OCI-LY3 (cell line): ENCODE measurements at regions not wholly inside any gene's neighbourhood (a gene's known extent, or its start where the extent isn't known, plus 50 kb on each side); places are given as distances from the start of the nearest gene placed in this dataset.

ENCODE experiments used
- H2AFZ ChIP-seq: fragments of 200-600, 300-600 bp; shearing (Covaris generic); 2 replicates; pipeline ENCODE4 v1.6.0; 2014; ENCODE audit warnings: antibody characterized with exemption, low read depth, low read length
- H3K27ac ChIP-seq: fragments of 200-600, 300-600 bp; sonication (generic); 2 replicates; pipeline ENCODE4 v1.5.1; 2014; ENCODE audit warnings: mild to moderate bottlenecking, low read length, moderate library complexity, mixed read lengths
- H3K27me3 ChIP-seq: fragments of 200-600, 300-600 bp; sonication (generic); 2 replicates; pipeline ENCODE4 v1.6.1; 2014; ENCODE audit warnings: low read depth, low read length, mixed read lengths
- H3K36me3 ChIP-seq: fragments of 200-600, 300-600 bp; sonication (generic); replicated peaks from 2 replicates; pipeline ENCODE3; 2014; ENCODE audit warnings: low read depth, low read length, mixed read lengths
- H3K4me1 ChIP-seq: fragments of 300-600, 200-600 bp; sonication (generic); 2 replicates; pipeline ENCODE4 v1.6.1; 2014; ENCODE audit warnings: low read length, mixed read lengths
- H3K4me2 ChIP-seq: fragments of 200-600, 300-600 bp; sonication (generic); 2 replicates; pipeline ENCODE4 v1.6.1; 2014; ENCODE audit warnings: low read length, mixed read lengths
- H3K4me3 ChIP-seq: fragments of 300-600, 200-600 bp; sonication (generic); 2 replicates; pipeline ENCODE4 v1.5.1; 2014; ENCODE audit warnings: antibody characterized with exemption, mild to moderate bottlenecking, low read length, moderate library complexity
- H3K79me2 ChIP-seq: fragments of 300-600, 200-600 bp; shearing (Covaris generic); 2 replicates; pipeline ENCODE4 v1.6.1; 2014; ENCODE audit warnings: mild to moderate bottlenecking, low read length, mixed read lengths
- H3K9ac ChIP-seq: fragments of 300-600, 200-600 bp; shearing (Covaris generic); 2 replicates; pipeline ENCODE4 v1.6.0; 2014; ENCODE audit warnings: mild to moderate bottlenecking, low read length, moderate library complexity
- H3K9me3 ChIP-seq: fragments of 200-600, 300-600 bp; shearing (Covaris generic); 2 replicates; pipeline ENCODE4 v1.6.1; 2014; ENCODE audit warnings: low read length, mixed read lengths; ENCODE audit not compliant: insufficient read depth
- H4K20me1 ChIP-seq: fragments of 200-600, 300-600 bp; sonication (generic); 2 replicates; pipeline ENCODE4 v1.6.1; 2016; ENCODE audit warnings: low read length, mixed read lengths; ENCODE audit not compliant: insufficient read depth
- EZH2phosphoT487 ChIP-seq: fragments of 200-600 bp; shearing (Covaris generic); IDR thresholded peaks from 2 replicates; pipeline ENCODE4 v1.6.1; 2018; ENCODE audit warnings: antibody characterized with exemption, mixed run types, low read depth
- TF ChIP-seq, protein P1 (sequence below): fragments of 200-600, 300-600 bp; sonication (generic); IDR thresholded peaks from 2 replicates; pipeline ENCODE4 v1.5.1; 2014; ENCODE audit warnings: antibody characterized with exemption, low read length, low read depth

DNA sequence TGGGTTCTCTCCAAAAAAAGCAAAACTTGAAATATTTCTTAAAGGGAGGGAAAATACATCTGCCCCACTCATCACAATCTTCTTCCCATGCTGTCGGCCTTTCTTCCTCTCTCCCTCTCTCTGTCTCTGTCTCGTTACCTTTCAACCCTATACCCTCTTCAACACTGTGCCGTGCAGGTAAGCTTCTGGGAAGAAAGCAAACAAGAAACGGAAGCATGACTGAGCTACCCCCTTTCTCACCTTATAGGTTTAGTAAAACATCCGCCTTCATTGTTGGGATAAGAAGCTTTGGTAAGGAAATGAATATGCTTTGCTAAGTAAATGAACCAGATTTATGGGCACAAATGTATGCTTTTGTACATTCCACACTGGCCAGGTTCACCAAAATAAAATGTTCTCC is 63.0 kb downstream of the TMEM30B start:
- peaks cover 15% of the 10 kb centered on the region for H3K27me3 ChIP-seq

DNA sequence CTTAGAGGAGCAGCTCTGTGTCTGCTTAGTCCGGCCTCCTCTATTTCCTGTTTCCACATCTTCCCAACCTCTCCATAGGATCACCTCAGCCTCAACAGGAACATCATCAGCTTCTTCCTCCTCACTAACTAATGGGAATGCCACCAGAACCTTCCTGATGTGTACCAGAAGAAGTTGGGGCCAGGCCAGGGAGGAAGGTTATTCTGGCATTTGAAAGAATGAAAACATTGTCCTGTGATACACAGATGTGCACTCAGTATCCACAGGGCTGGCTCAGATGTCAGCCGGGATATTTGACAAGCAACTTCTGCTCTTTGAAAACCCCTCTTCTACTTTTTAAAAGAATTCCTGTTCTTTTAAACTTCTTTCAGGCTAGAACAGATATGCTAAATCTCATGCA is 63.6 kb downstream of the TMEM30B start:
- H3K4me3 ChIP-seq = no peak overlapping the region
- H3K79me2 ChIP-seq = no peaks in the 10 kb centered on the region
- no peak overlapping the region for H3K27ac ChIP-seq
- H4K20me1 ChIP-seq = no peaks in the 10 kb centered on the region
- no peak overlapping the region for H3K4me2 ChIP-seq
- H2AFZ ChIP-seq = no peak overlapping the region; the same call in 1 of the 2 replicates
- no peaks in the 10 kb centered on the region for H3K36me3 ChIP-seq
- peaks cover 3% of the 10 kb centered on the region; the same call in 1 of the 2 replicates for H3K4me1 ChIP-seq
- H3K9me3 ChIP-seq = no peaks in the 10 kb centered on the region
- TF ChIP-seq EZH2phosphoT487 = no peak
- TF ChIP-seq, protein P1, sequence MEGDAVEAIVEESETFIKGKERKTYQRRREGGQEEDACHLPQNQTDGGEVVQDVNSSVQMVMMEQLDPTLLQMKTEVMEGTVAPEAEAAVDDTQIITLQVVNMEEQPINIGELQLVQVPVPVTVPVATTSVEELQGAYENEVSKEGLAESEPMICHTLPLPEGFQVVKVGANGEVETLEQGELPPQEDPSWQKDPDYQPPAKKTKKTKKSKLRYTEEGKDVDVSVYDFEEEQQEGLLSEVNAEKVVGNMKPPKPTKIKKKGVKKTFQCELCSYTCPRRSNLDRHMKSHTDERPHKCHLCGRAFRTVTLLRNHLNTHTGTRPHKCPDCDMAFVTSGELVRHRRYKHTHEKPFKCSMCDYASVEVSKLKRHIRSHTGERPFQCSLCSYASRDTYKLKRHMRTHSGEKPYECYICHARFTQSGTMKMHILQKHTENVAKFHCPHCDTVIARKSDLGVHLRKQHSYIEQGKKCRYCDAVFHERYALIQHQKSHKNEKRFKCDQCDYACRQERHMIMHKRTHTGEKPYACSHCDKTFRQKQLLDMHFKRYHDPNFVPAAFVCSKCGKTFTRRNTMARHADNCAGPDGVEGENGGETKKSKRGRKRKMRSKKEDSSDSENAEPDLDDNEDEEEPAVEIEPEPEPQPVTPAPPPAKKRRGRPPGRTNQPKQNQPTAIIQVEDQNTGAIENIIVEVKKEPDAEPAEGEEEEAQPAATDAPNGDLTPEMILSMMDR = no peak
- H3K27me3 ChIP-seq = peaks cover 12% of the 10 kb centered on the region
- no peak overlapping the region for H3K9ac ChIP-seq

More for the DNA sequence above, 63.0 kb downstream of the TMEM30B start:
- Histone ChIP-seq H3K79me2 (no peaks in the 10 kb centered on the region), H3K4me1 (peaks cover 3% of the 10 kb centered on the region; the same call in 1 of the 2 replicates), H3K36me3 (no peaks in the 10 kb centered on the region), H2AFZ (no peak overlapping the region), H4K20me1 (no peaks in the 10 kb centered on the region), H3K27ac (no peak overlapping the region), H3K4me2 (no peak overlapping the region), H3K4me3 (no peak overlapping the region), H3K9ac (no peak overlapping the region), H3K9me3 (no peaks in the 10 kb centered on the region)
- TF ChIP-seq, protein P1 = no peak
- TF ChIP-seq EZH2phosphoT487 = no peak

DNA sequence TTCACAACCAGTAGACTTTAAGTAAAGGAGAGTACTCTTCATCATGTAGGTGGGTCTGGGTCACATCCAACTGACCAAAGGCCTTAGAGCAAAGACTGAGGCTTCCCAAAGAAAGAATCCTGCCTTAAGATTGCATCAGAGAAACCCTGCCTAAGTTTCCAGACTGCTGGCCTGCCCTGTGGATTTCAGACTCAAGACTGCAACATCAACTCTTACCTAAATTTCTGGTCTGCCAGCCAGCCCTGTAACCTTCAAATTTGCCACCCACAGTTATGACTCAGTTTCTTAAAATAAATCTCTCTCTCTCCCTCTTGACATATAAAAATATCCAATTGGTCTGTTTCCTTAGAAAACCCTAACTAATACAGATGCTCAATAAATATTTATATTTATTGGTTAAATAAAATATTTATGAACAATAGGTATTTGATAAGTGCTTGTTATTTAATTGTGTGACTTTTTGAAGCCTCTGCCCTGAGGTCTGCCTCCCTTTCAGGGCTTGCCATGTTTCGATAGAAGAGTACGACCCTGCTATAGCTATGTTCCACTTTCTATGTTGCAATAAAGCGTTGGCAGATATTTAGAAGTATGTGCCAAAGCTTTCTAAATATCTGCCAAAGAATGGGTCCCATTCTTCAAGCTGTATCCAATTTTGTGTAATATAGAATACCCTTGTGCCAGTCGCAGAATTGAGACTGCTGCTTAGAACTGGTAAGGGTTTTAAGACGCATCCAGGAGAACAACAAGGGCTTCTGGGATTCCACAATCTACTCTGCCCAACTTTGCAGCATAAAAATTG is 65.7 kb downstream of the TMEM30B start:
- Histone ChIP-seq H3K36me3 (no peaks in the 10 kb centered on the region), H3K4me2 (no peak overlapping the region), H3K27me3 (peaks cover 4% of the 10 kb centered on the region; the same call in 1 of the 2 replicates), H4K20me1 (no peaks in the 10 kb centered on the region), H3K27ac (no peak overlapping the region), H3K4me1 (peaks cover 3% of the 10 kb centered on the region; the same call in 1 of the 2 replicates), H3K9ac (no peak overlapping the region), H2AFZ (no peak overlapping the region), H3K4me3 (no peak overlapping the region), H3K9me3 (no peaks in the 10 kb centered on the region), H3K79me2 (no peaks in the 10 kb centered on the region)
- TF ChIP-seq EZH2phosphoT487 = no peak
- TF ChIP-seq, protein P1 = no peak

DNA sequence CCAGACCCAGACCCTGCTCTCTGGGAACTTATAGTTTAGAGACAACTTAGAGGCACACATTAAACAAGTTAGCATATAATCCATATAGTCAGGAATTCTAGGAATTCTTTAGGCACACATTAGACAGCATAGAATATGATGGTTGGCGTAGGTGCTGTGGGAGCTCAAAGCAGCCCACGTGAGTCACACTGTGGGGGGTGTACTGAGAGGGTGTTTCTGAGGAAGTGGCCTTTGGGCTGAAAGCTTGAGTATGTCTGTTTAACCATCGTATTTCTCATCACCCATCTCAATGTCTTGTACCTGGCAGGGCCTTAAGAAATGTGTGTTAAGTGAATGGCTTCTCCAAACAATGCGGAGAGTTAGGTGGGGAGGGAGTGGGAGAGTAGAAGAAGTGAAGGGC is 67.2 kb downstream of the TMEM30B start:
- no peak overlapping the region for H3K9ac ChIP-seq
- no peaks in the 10 kb centered on the region for H3K36me3 ChIP-seq
- no peak overlapping the region for H3K27ac ChIP-seq
- H3K4me3 ChIP-seq = no peak overlapping the region
- TF ChIP-seq, protein P1 = no peak
- TF ChIP-seq EZH2phosphoT487 = no peak
- no peaks in the 10 kb centered on the region for H4K20me1 ChIP-seq
- no peak overlapping the region for H3K4me2 ChIP-seq
- no peaks in the 10 kb centered on the region for H3K79me2 ChIP-seq
- H2AFZ ChIP-seq = no peak overlapping the region
- H3K4me1 ChIP-seq = peaks cover 3% of the 10 kb centered on the region; the same call in 1 of the 2 replicates
- no peaks in the 10 kb centered on the region for H3K9me3 ChIP-seq
- H3K27me3 ChIP-seq = peaks cover 4% of the 10 kb centered on the region; the same call in 1 of the 2 replicates
